HG03066 (cell line): ENCODE measurements at regions not wholly inside any gene's neighbourhood (a gene's known extent, or its start where the extent isn't known, plus 50 kb on each side); places are given as distances from the start of the nearest gene placed in this dataset.
"Not testable (repeated sequence)": the region's sequence is repeated elsewhere in the genome, so short reads cannot be mapped to it uniquely, and the experiment has no call there.

Experiments
- ATAC-seq: cut with Tn5 transposase; IDR thresholded peaks from one replicate; pipeline ENCODE4 v1.9.1; 2021; ENCODE audit warnings: low read depth; ENCODE audit not compliant: unreplicated experiment

GRCh38 chr4:49321511-49322300, 335.6 kb downstream of the CWH43 start:
- ATAC-seq: not testable (repeated sequence)

- ATAC-seq: not testable (repeated sequence)
Observed at GRCh38 chr4:49322610-49323572, 336.8 kb downstream of the CWH43 start.

GRCh38 chr4:49323573-49323940, 337.5 kb downstream of the CWH43 start:
- ATAC-seq: not testable (repeated sequence)
